Esophagus (tissue), 2 donors: ENCODE measurements at regions not wholly inside any gene's neighbourhood (a gene's known extent, or its start where the extent isn't known, plus 50 kb on each side); places are given as distances from the start of the nearest gene placed in this dataset.

Experiments used
- H3K27ac ChIP-seq, 2 donors: one replicate each; pipeline ENCODE4 v1.5.1; 2013; ENCODE audit warnings: low read depth in 2 of 2, mild to moderate bottlenecking in 2 of 2, inconsistent platforms in 1 of 2, low read length in 1 of 2, moderate library complexity in 1 of 2
- H3K27me3 ChIP-seq, 2 donors: one replicate each; pipeline ENCODE4 v1.6.1; 2013; ENCODE audit warnings: low read length in 2 of 2, control low read depth in 1 of 2, mild to moderate bottlenecking in 1 of 2; ENCODE audit not compliant: insufficient read depth in 2 of 2, control insufficient read depth in 1 of 2
- H3K36me3 ChIP-seq, 2 donors: one replicate each; pipeline ENCODE4 v1.6.1; 2013; ENCODE audit warnings: low read length in 1 of 2; ENCODE audit not compliant: control insufficient read depth in 2 of 2, insufficient read depth in 2 of 2
- H3K4me1 ChIP-seq, 2 donors: one replicate each; pipeline ENCODE4 v1.6.1; 2013; ENCODE audit warnings: low read length in 1 of 2; ENCODE audit not compliant: control insufficient read depth in 2 of 2, insufficient read depth in 2 of 2
- H3K4me3 ChIP-seq, 2 donors: one replicate each; pipeline ENCODE4 v1.5.1; 2013; ENCODE audit warnings: low read length in 2 of 2, mild to moderate bottlenecking in 2 of 2, low read depth in 1 of 2, moderate library complexity in 1 of 2
- H3K9me3 ChIP-seq, 2 donors: one replicate each; pipeline ENCODE4 v1.6.1; 2013; ENCODE audit warnings: mild to moderate bottlenecking in 2 of 2, low read depth in 1 of 2, low read length in 1 of 2, moderate library complexity in 1 of 2; ENCODE audit not compliant: control insufficient read depth in 2 of 2, insufficient read depth in 1 of 2
- WGBS, 2 donors: extraction: QIAGEN DNeasy Blood & Tissue Kit; methylation state at CpG; one replicate each; pipeline ENCODE4 v1.1.7; 2013; 5-methylcytosine and 5-hydroxymethylcytosine counted together
- donor health status: healthy with polysubstance abuse.
- donor health status: Bipolar disorder and iron deficiency.

DNA sequence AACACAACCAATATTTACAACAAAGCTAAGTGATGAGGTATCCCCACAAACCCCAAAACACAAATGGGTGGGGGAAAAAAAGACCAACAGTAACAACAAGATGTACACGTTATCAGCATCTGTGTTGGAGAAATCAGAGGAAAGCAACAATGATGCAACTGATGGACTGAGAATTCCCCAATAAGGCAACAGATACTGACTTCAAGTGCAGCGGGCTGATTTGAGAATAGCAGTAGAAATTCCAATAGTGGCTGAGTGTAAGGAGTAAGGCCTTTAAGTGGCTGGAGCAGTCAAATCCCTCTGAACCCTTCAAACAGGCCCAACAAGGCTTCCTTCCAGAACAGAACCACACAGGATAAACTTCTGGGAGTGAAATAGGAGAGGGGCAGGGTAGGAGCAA, 97.6 kb downstream of the TM2D1 start:
- 93% methylated on average over 2 of the region's 2 CpGs for WGBS, 2 donors
- H3K27ac ChIP-seq = no peak overlapping the region
- H3K9me3 ChIP-seq = no peaks in the 10 kb centered on the region
- no peak overlapping the region for H3K4me3 ChIP-seq
- no peaks in the 10 kb centered on the region for H3K4me1 ChIP-seq
- no peaks in the 10 kb centered on the region for H3K36me3 ChIP-seq
- no peaks in the 10 kb centered on the region for H3K27me3 ChIP-seq

DNA sequence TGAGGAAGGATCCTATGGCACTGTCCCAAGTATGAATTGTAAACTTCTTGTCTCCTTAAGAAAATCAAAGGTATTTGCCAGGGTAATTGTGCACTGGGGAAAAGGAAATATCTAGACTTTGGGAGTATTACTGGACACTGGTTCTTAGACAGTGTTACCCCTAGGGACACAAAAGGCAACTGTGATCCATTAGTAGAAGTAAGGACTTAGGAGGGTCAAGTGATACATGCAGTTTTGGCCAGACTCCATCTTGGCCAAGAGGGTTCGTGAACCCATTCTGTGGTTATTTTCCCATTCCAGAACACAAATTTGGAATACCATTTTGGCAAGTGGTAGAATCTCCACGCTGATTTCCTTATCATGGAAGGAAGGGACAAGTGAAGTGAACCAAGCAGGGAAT, 98.1 kb downstream of the TM2D1 start:
- Histone ChIP-seq H3K27ac (no peak overlapping the region), H3K4me1 (no peaks in the 10 kb centered on the region), H3K4me3 (no peak overlapping the region), H3K9me3 (no peaks in the 10 kb centered on the region), H3K36me3 (no peaks in the 10 kb centered on the region), H3K27me3 (no peaks in the 10 kb centered on the region)
- WGBS, 2 donors = 73 to 82% methylated on average over 2 of the region's 2 CpGs

DNA sequence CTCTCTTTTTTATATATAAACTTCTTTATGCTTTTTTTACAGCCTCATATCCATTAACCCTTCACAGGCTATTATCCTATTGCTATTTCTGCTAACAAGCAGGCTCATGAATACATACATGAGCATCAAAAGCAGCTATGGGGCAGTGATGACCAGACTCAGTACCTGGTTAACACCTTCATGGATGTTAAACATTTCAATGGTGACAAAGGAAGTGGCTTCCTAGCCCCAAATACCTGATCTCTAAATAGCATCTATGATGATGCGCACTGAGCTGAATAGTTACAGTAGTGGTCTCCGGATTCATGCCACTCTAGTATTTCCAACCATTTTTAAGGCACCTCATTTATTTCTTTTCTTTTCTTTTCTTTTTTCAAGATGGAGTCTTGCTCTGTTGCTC, 101.1 kb downstream of the TM2D1 start:
- Histone ChIP-seq H3K4me1 (no peaks in the 10 kb centered on the region), H3K27me3 (no peaks in the 10 kb centered on the region), H3K9me3 (no peaks in the 10 kb centered on the region), H3K4me3 (no peak overlapping the region), H3K27ac (no peak overlapping the region), H3K36me3 (no peaks in the 10 kb centered on the region)
- 94 to 97% methylated on average over 2 of the region's 2 CpGs for WGBS, 2 donors

DNA sequence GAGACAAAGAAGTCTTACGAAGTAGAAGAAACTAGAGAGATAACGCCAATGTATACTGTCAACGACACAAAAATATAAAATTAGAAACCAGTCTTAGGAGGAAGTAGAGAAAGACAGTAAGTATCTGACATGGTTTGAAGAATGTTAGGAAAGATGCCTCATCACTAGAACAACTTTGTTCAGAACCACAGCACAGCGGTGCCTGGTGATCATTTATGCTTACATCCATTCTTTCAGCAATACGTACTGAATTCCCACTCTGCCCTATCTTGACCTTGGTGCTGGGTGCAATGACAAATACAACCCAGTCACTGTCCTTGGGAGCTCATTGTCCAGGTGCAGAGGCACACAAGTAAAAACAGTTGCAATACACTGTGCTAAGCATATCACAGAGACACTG, 104.4 kb downstream of the TM2D1 start:
- H3K36me3 ChIP-seq = no peaks in the 10 kb centered on the region
- H3K4me1 ChIP-seq = no peaks in the 10 kb centered on the region
- no peak overlapping the region for H3K27ac ChIP-seq
- H3K27me3 ChIP-seq = no peaks in the 10 kb centered on the region
- H3K9me3 ChIP-seq = no peaks in the 10 kb centered on the region
- WGBS, 2 donors = 83 to 84% methylated on average over 5 of the region's 5 CpGs
- no peak overlapping the region for H3K4me3 ChIP-seq

DNA sequence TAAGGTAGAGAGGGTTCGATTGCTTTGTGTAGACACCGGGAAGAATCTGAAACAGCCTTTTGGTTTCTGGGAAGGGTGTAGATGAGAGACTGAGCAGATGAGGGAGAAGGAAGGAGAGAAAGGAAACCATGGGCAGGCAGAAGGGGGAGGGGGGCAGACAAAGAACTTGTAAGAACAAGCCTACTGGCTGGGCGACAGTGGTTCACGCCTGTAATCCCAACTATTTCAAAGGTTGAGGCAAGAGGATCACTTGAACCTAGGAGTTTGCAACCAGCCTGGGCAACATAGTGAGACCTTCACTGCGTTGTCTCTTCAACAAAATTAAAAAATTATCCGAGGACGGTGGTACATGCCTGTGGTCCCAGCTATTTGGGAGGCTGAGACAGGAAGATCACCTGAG, 106.2 kb downstream of the TM2D1 start:
- H3K4me1 ChIP-seq = no peaks in the 10 kb centered on the region
- WGBS, 2 donors = 77 to 86% methylated on average over 7 of the region's 7 CpGs
- H3K9me3 ChIP-seq = no peaks in the 10 kb centered on the region

DNA sequence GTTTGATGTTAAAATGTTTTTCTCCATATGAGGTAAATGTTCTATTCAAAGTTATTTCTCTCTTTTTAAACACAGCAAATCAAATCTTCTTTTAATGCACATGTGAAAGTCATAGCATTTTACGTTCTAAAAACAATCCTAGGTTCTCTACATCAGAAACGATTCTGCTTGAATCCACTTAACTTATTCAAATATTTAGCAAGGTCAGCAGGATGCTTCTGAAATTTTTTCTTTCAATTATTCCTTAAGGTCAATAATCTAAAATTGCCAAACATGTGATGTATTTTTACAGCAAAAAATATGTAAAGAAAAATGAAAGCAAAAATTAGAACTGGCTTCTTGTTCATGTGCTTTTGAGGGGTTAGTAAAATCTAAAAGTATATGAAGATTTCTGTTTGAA, 106.7 kb downstream of the TM2D1 start:
- WGBS, 2 donors = 74 to 88% methylated on average over 2 of the region's 2 CpGs
- no peak overlapping the region for H3K4me3 ChIP-seq
- no peaks in the 10 kb centered on the region for H3K4me1 ChIP-seq
- no peaks in the 10 kb centered on the region for H3K9me3 ChIP-seq
- no peaks in the 10 kb centered on the region for H3K27me3 ChIP-seq
- no peak overlapping the region for H3K27ac ChIP-seq
- H3K36me3 ChIP-seq = no peaks in the 10 kb centered on the region

More for the DNA sequence above, 106.2 kb downstream of the TM2D1 start:
- H3K27ac ChIP-seq = no peak overlapping the region
- H3K36me3 ChIP-seq = no peaks in the 10 kb centered on the region
- no peak overlapping the region for H3K4me3 ChIP-seq
- no peaks in the 10 kb centered on the region for H3K27me3 ChIP-seq

DNA sequence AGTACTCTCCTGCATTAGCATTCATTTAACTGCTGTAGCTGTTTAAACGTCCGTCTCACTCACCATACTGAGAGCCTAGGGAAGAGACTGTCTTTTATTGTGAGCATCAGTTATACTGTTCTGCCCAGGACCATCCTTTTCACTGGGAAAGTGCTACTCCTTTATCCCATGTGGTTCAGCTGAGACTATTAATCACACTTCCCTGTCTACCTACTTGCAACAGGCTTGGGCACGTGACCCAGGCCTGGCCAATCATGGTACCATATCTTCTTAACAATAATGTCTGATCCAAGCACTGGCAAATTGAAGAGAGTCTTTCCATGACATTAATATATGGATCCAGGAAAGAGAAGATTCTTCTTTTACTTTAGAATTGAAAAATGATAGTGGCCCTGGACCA, 108.1 kb downstream of the TM2D1 start:
- H3K27ac ChIP-seq = no peak overlapping the region
- no peaks in the 10 kb centered on the region for H3K4me1 ChIP-seq
- no peak overlapping the region for H3K4me3 ChIP-seq

DNA sequence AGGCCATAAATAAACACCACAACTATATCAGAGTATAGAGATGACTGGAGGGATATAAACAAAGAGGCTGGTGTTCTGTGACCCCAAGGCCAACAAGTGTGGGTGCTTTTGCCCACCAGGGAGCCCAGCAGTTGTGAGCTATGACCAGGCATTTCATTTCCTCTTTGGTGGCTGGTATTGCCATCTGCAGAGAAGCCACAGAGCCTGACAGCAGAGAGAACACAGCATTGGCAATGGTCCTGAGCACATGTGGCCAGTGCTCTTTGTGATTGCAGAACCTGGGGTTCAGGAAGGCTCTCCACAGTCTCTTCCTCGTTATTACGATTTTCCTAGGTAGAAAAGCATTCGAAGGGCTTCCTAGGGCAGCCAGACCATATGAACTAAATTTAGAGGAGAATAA, 112.3 kb downstream of the TM2D1 start:
- WGBS, 2 donors = 68 to 72% methylated on average over 3 of the region's 3 CpGs
- H3K36me3 ChIP-seq = no peaks in the 10 kb centered on the region
- H3K9me3 ChIP-seq = no peaks in the 10 kb centered on the region
- H3K27ac ChIP-seq = no peak overlapping the region
- peaks cover 0 to 2% of the 10 kb centered on the region in 2 donors for H3K4me1 ChIP-seq
- no peak overlapping the region for H3K4me3 ChIP-seq
- no peaks in the 10 kb centered on the region for H3K27me3 ChIP-seq

More for the DNA sequence above, 108.1 kb downstream of the TM2D1 start:
- Histone ChIP-seq H3K36me3 (no peaks in the 10 kb centered on the region), H3K9me3 (no peaks in the 10 kb centered on the region), H3K27me3 (no peaks in the 10 kb centered on the region)
- WGBS, 2 donors = 86 to 90% methylated on average over 3 of the region's 3 CpGs

DNA sequence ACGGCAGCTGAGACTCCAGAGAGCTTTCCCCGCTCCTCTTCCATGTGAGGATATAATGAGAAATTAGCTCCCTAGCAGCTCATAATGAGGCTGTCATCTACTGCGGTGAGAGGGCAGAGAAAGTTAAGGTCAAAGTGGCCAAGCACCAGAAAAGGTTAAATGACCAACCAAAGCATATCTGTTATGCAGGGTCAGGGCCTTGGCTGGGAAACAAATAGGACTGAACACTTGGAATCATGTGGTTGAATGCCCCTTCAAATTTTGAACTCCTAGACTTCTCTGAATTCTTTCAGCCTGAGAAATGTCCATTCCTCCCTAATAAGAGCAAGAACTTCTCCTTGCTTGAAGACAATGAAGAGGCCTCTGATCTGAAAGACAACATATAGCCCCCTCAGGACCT, 115.9 kb downstream of the TM2D1 start:
- Histone ChIP-seq H3K9me3 (no peaks in the 10 kb centered on the region), H3K27ac (no peak overlapping the region), H3K36me3 (no peaks in the 10 kb centered on the region), H3K27me3 (no peaks in the 10 kb centered on the region), H3K4me3 (no peak overlapping the region), H3K4me1 (peaks cover 0 to 5% of the 10 kb centered on the region in 2 donors)
- 91 to 94% methylated on average over 3 of the region's 3 CpGs for WGBS, 2 donors

DNA sequence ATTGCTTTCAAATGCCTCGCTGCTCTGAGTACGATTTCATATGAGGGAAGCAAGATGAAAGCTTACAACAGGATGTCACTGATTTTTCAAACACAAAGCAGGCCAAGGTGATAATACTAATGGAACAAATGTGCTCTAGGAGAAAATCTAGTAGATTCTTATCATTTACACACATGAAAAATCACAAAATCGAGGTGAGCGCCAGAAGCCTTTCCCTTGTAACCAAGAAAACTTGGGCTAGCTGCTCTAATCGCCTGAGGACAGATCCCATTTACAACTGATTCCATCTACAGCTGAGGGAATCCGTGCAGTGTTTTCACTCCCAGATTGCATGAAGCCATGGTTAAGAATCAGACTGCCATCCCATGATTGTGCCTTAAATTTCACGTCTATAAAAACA, 117.5 kb downstream of the TM2D1 start:
- H3K36me3 ChIP-seq = no peaks in the 10 kb centered on the region
- peak overlapping the region; percentile 93 to 94 for H3K27ac ChIP-seq
- no peak overlapping the region for H3K4me3 ChIP-seq
- WGBS, 2 donors = 86 to 88% methylated on average over 7 of the region's 7 CpGs
- H3K4me1 ChIP-seq = peaks cover 0 to 5% of the 10 kb centered on the region in 2 donors
- H3K27me3 ChIP-seq = no peaks in the 10 kb centered on the region
- H3K9me3 ChIP-seq = no peaks in the 10 kb centered on the region
